GM12891 (cell line): ENCODE measurements at regions not wholly inside any gene's neighbourhood (a gene's known extent, or its start where the extent isn't known, plus 50 kb on each side); places are given as distances from the start of the nearest gene placed in this dataset.

Experiments
- POLR2A ChIP-seq: IDR thresholded peaks from 2 replicates; pipeline ENCODE4 v1.6.1; 2011; ENCODE audit warnings: low read depth, low read length, control low read depth
- POLR2AphosphoS5 ChIP-seq: IDR thresholded peaks from 2 replicates; pipeline ENCODE4 v1.6.1; 2011; ENCODE audit warnings: low read depth, low read length, control low read depth
- POU2F2 ChIP-seq: IDR thresholded peaks from 2 replicates; pipeline ENCODE4 v1.6.1; 2011; ENCODE audit warnings: low read depth, mild to moderate bottlenecking, control low read depth, low read length, moderate library complexity
- TAF1 ChIP-seq: IDR thresholded peaks from 2 replicates; pipeline ENCODE4 v1.6.1; 2011; ENCODE audit warnings: low read depth, low read length, control low read depth

DNA sequence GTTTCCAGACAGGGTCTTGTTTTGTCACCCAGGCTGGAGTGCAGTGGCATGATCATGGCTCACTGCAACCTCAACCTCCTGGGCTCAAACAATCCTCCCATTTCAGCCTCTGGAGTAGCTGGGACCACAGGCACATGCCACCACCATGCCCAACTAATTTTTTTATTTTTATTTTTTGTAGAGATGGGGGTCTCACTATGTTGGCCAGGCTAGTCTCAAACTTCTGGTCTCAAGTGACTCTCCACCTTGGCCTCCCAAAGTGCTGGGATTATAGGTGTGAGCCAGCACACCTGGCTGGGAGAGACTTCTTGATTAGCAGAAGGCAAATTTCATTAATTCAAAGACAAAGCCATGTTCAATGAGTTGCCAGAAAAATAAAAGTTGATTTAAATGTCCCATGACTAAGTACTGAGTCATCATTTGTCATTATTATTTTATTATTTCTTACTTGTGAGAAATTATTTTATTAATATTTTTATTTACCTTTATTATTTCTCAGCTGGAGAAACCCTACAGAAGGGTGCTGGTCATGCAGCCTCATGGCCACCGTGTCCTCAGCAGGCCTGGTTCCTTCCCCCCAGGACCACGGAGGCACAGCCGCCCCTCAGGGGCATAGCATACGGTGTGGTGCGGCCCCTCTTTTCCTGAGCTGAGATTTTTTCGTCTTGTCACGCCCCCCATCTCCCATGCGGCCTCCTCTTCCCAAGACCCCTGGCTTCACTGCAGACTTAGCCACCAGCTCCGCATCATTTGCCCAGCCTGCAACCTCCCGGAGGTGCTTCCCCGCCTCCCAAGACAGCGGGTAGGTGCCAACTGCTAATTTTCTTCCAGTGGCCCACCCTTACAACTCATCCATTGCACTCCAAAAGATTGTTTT lies 55.3 kb upstream of the SIM2 start:
- TF ChIP-seq POLR2A (no peak), TAF1 (no peak), POLR2AphosphoS5 (no peak), POU2F2 (no peak)
